HG03378 (cell line): ENCODE measurements at regions not wholly inside any gene's neighbourhood (a gene's known extent, or its start where the extent isn't known, plus 50 kb on each side); places are given as distances from the start of the nearest gene placed in this dataset.
A peak's percentile ranks its signal among the peaks of the same experiment; 100 is the strongest.
"Not testable (repeated sequence)": the region's sequence is repeated elsewhere in the genome, so short reads cannot be mapped to it uniquely, and the experiment has no call there.

Source experiments
- ATAC-seq: cut with Tn5 transposase; IDR thresholded peaks from one replicate; pipeline ENCODE4 v1.9.1; 2021; ENCODE audit warnings: mild to moderate bottlenecking, moderate library complexity; ENCODE audit not compliant: unreplicated experiment

GRCh38 chr3:30479737-30480136 is 126.7 kb upstream of the TGFBR2 start:
- ATAC-seq = not testable (repeated sequence)

GRCh38 chr3:30480156-30480555 is 126.2 kb upstream of the TGFBR2 start:
- ATAC-seq = not testable (repeated sequence)

GRCh38 chr3:30480587-30480986 is 125.8 kb upstream of the TGFBR2 start:
- ATAC-seq = no peak

GRCh38 chr3:30481241-30481640 is 125.2 kb upstream of the TGFBR2 start:
- peak; percentile 58 for ATAC-seq

GRCh38 chr3:30484229-30484628 is 122.2 kb upstream of the TGFBR2 start:
- ATAC-seq = not testable (repeated sequence)

- no peak for ATAC-seq
These were observed 120.0 kb upstream of the TGFBR2 start for GRCh38 chr3:30486368-30486767.

GRCh38 chr3:30488070-30488756 is 118.2 kb upstream of the TGFBR2 start:
- ATAC-seq = no peak

GRCh38 chr3:30492322-30493192 is 113.8 kb upstream of the TGFBR2 start:
- ATAC-seq = no peak

- ATAC-seq = no peak
These were observed 112.5 kb upstream of the TGFBR2 start for GRCh38 chr3:30493911-30494311.

- no peak for ATAC-seq
These were observed 111.0 kb upstream of the TGFBR2 start for GRCh38 chr3:30495172-30496065.

GRCh38 chr3:30496066-30496966 is 110.1 kb upstream of the TGFBR2 start:
- ATAC-seq = no peak

- ATAC-seq = no peak
These were observed 107.8 kb upstream of the TGFBR2 start for GRCh38 chr3:30498587-30498967.

GRCh38 chr3:30500666-30501399 is 105.6 kb upstream of the TGFBR2 start:
- peak; percentile 99 for ATAC-seq

- ATAC-seq = no peak
These were observed 104.9 kb upstream of the TGFBR2 start for GRCh38 chr3:30501526-30501925.

GRCh38 chr3:30502051-30502741 is 104.2 kb upstream of the TGFBR2 start:
- ATAC-seq = no peak

- ATAC-seq = peak; percentile 47
These were observed 103.7 kb upstream of the TGFBR2 start for GRCh38 chr3:30502742-30503073.

- no peak for ATAC-seq
These were observed 103.0 kb upstream of the TGFBR2 start for GRCh38 chr3:30503446-30503845.

- ATAC-seq = no peak
These were observed 101.5 kb upstream of the TGFBR2 start for GRCh38 chr3:30504939-30505338.
